WTC11 (cell line): ENCODE measurements at regions not wholly inside any gene's neighbourhood (a gene's known extent, or its start where the extent isn't known, plus 50 kb on each side); places are given as distances from the start of the nearest gene placed in this dataset.

ENCODE experiments used
- ATAC-seq: fragments of 200-7000 bp; cut with Tn5 transposase; 2 replicates; pipeline ENCODE4 v1.10.0; 2021; ENCODE audit warnings: mild to moderate bottlenecking, moderate library complexity
- CTCF ChIA-PET: fragments of 300-600 bp; sonication (Branson Sonifier 250); formaldehyde crosslinking; loops from one replicate; lab custom pipeline; 2021; ENCODE audit warnings: antibody characterized with exemption; lab: Charles Lee
- POLR2A ChIA-PET: fragments of 350-600 bp; sonication (Branson Sonifier 250); formaldehyde crosslinking; loops from one replicate; lab custom pipeline; 2021; ENCODE audit warnings: antibody characterized with exemption; lab: Charles Lee
- DNase-seq: peaks from one replicate; pipeline ENCODE4 v3.0.0; 2021; ENCODE audit warnings: low spot score
- H3K27ac Mint-ChIP-seq: 2 replicates; pipeline ENCODE4 v1.8.0; 2021; ENCODE audit warnings: mixed read lengths
- H3K27me3 Mint-ChIP-seq: 2 replicates; pipeline ENCODE4 v1.8.0; 2021; ENCODE audit warnings: low read depth, mild to moderate bottlenecking, moderate library complexity, mixed read lengths
- H3K36me3 Mint-ChIP-seq: 2 replicates; pipeline ENCODE4 v1.8.0; 2021; ENCODE audit warnings: mixed read lengths
- H3K4me1 Mint-ChIP-seq: 2 replicates; pipeline ENCODE4 v1.8.0; 2022; ENCODE audit warnings: mixed read lengths
- H3K4me3 Mint-ChIP-seq: 2 replicates; pipeline ENCODE4 v1.8.0; 2021; ENCODE audit warnings: mild to moderate bottlenecking, moderate library complexity, mixed read lengths
- H3K9me3 Mint-ChIP-seq: 2 replicates; pipeline ENCODE4 v1.8.0; 2021; ENCODE audit warnings: mixed read lengths
- ATF3 ChIP-seq: sonication (generic); formaldehyde crosslinking; conservative IDR thresholded peaks from 2 replicates; pipeline ENCODE4 v1.8.1; 2022; ENCODE audit warnings: mild to moderate bottlenecking, missing genetic modification reagents
- ATF6 ChIP-seq: sonication (generic); formaldehyde crosslinking; IDR thresholded peaks from 2 replicates; pipeline ENCODE4 v1.8.1; 2023; ENCODE audit warnings: mild to moderate bottlenecking, missing genetic modification reagents
- CREB1 ChIP-seq: sonication (generic); formaldehyde crosslinking; IDR thresholded peaks from 2 replicates; pipeline ENCODE4 v1.8.0; 2023; ENCODE audit warnings: mild to moderate bottlenecking, missing genetic modification reagents
- E2F5 ChIP-seq: sonication (generic); formaldehyde crosslinking; IDR thresholded peaks from 2 replicates; pipeline ENCODE4 v1.8.1; 2022; ENCODE audit warnings: mild to moderate bottlenecking, moderate library complexity, missing genetic modification reagents
- ELF4 ChIP-seq: sonication (generic); formaldehyde crosslinking; IDR thresholded peaks from 2 replicates; pipeline ENCODE4 v1.8.1; 2022; ENCODE audit warnings: low read depth, mild to moderate bottlenecking, moderate library complexity, missing genetic modification reagents
- ESRRA ChIP-seq: sonication (generic); formaldehyde crosslinking; IDR thresholded peaks from 2 replicates; pipeline ENCODE4 v1.8.1; 2022; ENCODE audit warnings: mild to moderate bottlenecking, missing genetic modification reagents, borderline replicate concordance
- FOXP4 ChIP-seq: sonication (generic); formaldehyde crosslinking; IDR thresholded peaks from 2 replicates; pipeline ENCODE4 v1.8.0; 2022; ENCODE audit warnings: mild to moderate bottlenecking, missing genetic modification reagents
- GRHL2 ChIP-seq: fragments of 250-450 bp; sonication (Bioruptor Pico); IDR thresholded peaks from 2 replicates; pipeline ENCODE4 v1.8.0; 2022; ENCODE audit warnings: mild to moderate bottlenecking, moderate library complexity; ENCODE audit not compliant: insufficient replicate concordance, severe bottlenecking
- IRF2 ChIP-seq: sonication (generic); formaldehyde crosslinking; IDR thresholded peaks from 2 replicates; pipeline ENCODE4 v1.8.0; 2022; ENCODE audit warnings: low read depth, missing genetic modification reagents, borderline replicate concordance
- MXD4 ChIP-seq: fragments of 250-450 bp; sonication (Bioruptor Pico); IDR thresholded peaks from 2 replicates; pipeline ENCODE4 v1.8.0; 2021; ENCODE audit warnings: mild to moderate bottlenecking, moderate library complexity, borderline replicate concordance
- NFYB ChIP-seq: sonication (generic); formaldehyde crosslinking; conservative IDR thresholded peaks from 2 replicates; pipeline ENCODE4 v1.8.0; 2022; ENCODE audit warnings: low read depth, missing genetic modification reagents
- NR2C2 ChIP-seq: sonication (generic); formaldehyde crosslinking; IDR thresholded peaks from 2 replicates; pipeline ENCODE4 v1.8.0; 2022; ENCODE audit warnings: mild to moderate bottlenecking, missing genetic modification reagents
- RELA ChIP-seq: sonication (generic); formaldehyde crosslinking; IDR thresholded peaks from 2 replicates; pipeline ENCODE4 v1.8.1; 2022; ENCODE audit warnings: missing genetic modification reagents, mild to moderate bottlenecking, borderline replicate concordance
- RORB ChIP-seq: fragments of 250-450 bp; sonication (Bioruptor Pico); IDR thresholded peaks from 2 replicates; pipeline ENCODE4 v1.9.0; 2021; ENCODE audit warnings: mild to moderate bottlenecking
- SOX15 ChIP-seq: fragments of 250-450 bp; sonication (Bioruptor Pico); IDR thresholded peaks from 2 replicates; pipeline ENCODE4 v1.9.0; 2021; ENCODE audit warnings: mild to moderate bottlenecking
- STAT6 ChIP-seq: sonication (generic); formaldehyde crosslinking; conservative IDR thresholded peaks from 2 replicates; pipeline ENCODE4 v1.8.1; 2023; ENCODE audit warnings: mild to moderate bottlenecking, low read depth, missing genetic modification reagents, moderate library complexity
- TCF7 ChIP-seq: sonication (generic); formaldehyde crosslinking; IDR thresholded peaks from 2 replicates; pipeline ENCODE4 v1.8.0; 2022; ENCODE audit warnings: mild to moderate bottlenecking, low read depth, missing genetic modification reagents, moderate library complexity
- USF1 ChIP-seq: sonication (generic); formaldehyde crosslinking; IDR thresholded peaks from 2 replicates; pipeline ENCODE4 v1.8.0; 2022; ENCODE audit warnings: mild to moderate bottlenecking, missing genetic modification reagents
- ZMAT4 ChIP-seq: fragments of 250-450 bp; sonication (Bioruptor Pico); IDR thresholded peaks from 2 replicates; pipeline ENCODE4 v1.9.0; 2021; ENCODE audit warnings: mild to moderate bottlenecking
- ZNF121 ChIP-seq: sonication (generic); formaldehyde crosslinking; IDR thresholded peaks from 2 replicates; pipeline ENCODE4 v1.8.0; 2023; ENCODE audit warnings: missing genetic modification reagents
- ZNF138 ChIP-seq: sonication (generic); formaldehyde crosslinking; conservative IDR thresholded peaks from 2 replicates; pipeline ENCODE4 v1.8.1; 2022; ENCODE audit warnings: mild to moderate bottlenecking, moderate library complexity, missing genetic modification reagents
- ZNF219 ChIP-seq: sonication (generic); formaldehyde crosslinking; IDR thresholded peaks from 2 replicates; pipeline ENCODE4 v1.8.0; 2023; ENCODE audit warnings: missing genetic modification reagents, mild to moderate bottlenecking, borderline replicate concordance
- ZNF281 ChIP-seq: sonication (generic); formaldehyde crosslinking; IDR thresholded peaks from 2 replicates; pipeline ENCODE4 v1.8.0; 2023; ENCODE audit warnings: mild to moderate bottlenecking, missing genetic modification reagents
- ZNF671 ChIP-seq: fragments of 250-450 bp; sonication (Bioruptor Pico); IDR thresholded peaks from 2 replicates; pipeline ENCODE4 v1.8.0; 2021; ENCODE audit warnings: mild to moderate bottlenecking

GRCh38 chr5:68673823-68674180, 420.0 kb upstream of the SLC30A5 start:
- no peaks in the 10 kb centered on the region for H3K36me3 Mint-ChIP-seq
- H3K9me3 Mint-ChIP-seq = peaks cover 3% of the 10 kb centered on the region; the same call in 1 of the 2 replicates
- no peaks in the 10 kb centered on the region for H3K27me3 Mint-ChIP-seq
- ChIA-PET POLR2A (no interaction called here), CTCF (no interaction called here)
- peaks cover 33% of the 10 kb centered on the region for H3K4me1 Mint-ChIP-seq
- H3K4me3 Mint-ChIP-seq = no peak overlapping the region
- ATAC-seq = no peak
- no peak for TF ChIP-seq SOX15 (CRISPR knock-in tag)
- no peak for TF ChIP-seq ZMAT4 (CRISPR knock-in tag)
- no peak for TF ChIP-seq ELF4 (CRISPR knock-in tag)
- no peak for TF ChIP-seq ATF3
- TF ChIP-seq ZNF671 = no peak
- TF ChIP-seq MXD4 (CRISPR knock-in tag) = no peak
- no peak for TF ChIP-seq USF1 (CRISPR knock-in tag)
- no peak for TF ChIP-seq GRHL2 (CRISPR knock-in tag)
- no peak for TF ChIP-seq RELA (CRISPR knock-in tag)
- TF ChIP-seq E2F5 (CRISPR knock-in tag) = no peak
- no peak for TF ChIP-seq NFYB (CRISPR knock-in tag)
- no peak for TF ChIP-seq NR2C2 (CRISPR knock-in tag)
- TF ChIP-seq CREB1 (CRISPR knock-in tag) = no peak
- no peak for DNase-seq
- H3K27ac Mint-ChIP-seq = no peak overlapping the region

GRCh38 chr5:68679041-68679440, 414.8 kb upstream of the SLC30A5 start:
- no peak for DNase-seq
- CTCF ChIA-PET = no interaction called here
- Mint-ChIP-seq H3K4me3 (no peak overlapping the region), H3K4me1 (peaks cover 14% of the 10 kb centered on the region), H3K27me3 (no peaks in the 10 kb centered on the region), H3K9me3 (0 out of 2 replicates have a peak, but pooled peaks cover 3% of the 10 kb centered on the region), H3K27ac (no peak overlapping the region), H3K36me3 (no peaks in the 10 kb centered on the region)
- POLR2A ChIA-PET = no interaction called here
- no peak for ATAC-seq
- TF ChIP-seq ZNF138 (CRISPR knock-in tag) (no peak), RORB (CRISPR knock-in tag) (no peak), USF1 (CRISPR knock-in tag) (no peak), TCF7 (CRISPR knock-in tag) (no peak), IRF2 (CRISPR knock-in tag) (no peak), ZNF219 (CRISPR knock-in tag) (no peak), FOXP4 (CRISPR knock-in tag) (no peak), ZNF121 (no peak), ZNF671 (no peak), ESRRA (CRISPR knock-in tag) (no peak), ATF6 (CRISPR knock-in tag) (no peak), ZNF281 (CRISPR knock-in tag) (no peak), GRHL2 (CRISPR knock-in tag) (no peak), STAT6 (CRISPR knock-in tag) (no peak)
